ENCODE measurements at regions not wholly inside any gene's neighbourhood (a gene's known extent, or its start where the extent isn't known, plus 50 kb on each side); places are given as distances from the start of the nearest gene placed in this dataset.

- Histone ChIP-seq H3K36me3 (ENCODE audit: control insufficient read depth, insufficient read depth, low read length) (no peaks in the 10 kb centered on the region), H3K4me3 (ENCODE audit: low read depth, low read length) (no peak overlapping the region), H3K27me3 (ENCODE audit: control insufficient read depth, insufficient read depth, low read length) (no peaks in the 10 kb centered on the region)
- POLR2A ChIA-PET = no interaction called here
- DNase-seq (ENCODE audit: low read depth) = no peak
- CTCF ChIA-PET = interaction anchor here (1.4 kb wide), 1 partner anchor 14 kb away, joined by 4 read pairs; no protein-coding TSS in a partner anchor
- TF ChIP-seq, protein P1, sequence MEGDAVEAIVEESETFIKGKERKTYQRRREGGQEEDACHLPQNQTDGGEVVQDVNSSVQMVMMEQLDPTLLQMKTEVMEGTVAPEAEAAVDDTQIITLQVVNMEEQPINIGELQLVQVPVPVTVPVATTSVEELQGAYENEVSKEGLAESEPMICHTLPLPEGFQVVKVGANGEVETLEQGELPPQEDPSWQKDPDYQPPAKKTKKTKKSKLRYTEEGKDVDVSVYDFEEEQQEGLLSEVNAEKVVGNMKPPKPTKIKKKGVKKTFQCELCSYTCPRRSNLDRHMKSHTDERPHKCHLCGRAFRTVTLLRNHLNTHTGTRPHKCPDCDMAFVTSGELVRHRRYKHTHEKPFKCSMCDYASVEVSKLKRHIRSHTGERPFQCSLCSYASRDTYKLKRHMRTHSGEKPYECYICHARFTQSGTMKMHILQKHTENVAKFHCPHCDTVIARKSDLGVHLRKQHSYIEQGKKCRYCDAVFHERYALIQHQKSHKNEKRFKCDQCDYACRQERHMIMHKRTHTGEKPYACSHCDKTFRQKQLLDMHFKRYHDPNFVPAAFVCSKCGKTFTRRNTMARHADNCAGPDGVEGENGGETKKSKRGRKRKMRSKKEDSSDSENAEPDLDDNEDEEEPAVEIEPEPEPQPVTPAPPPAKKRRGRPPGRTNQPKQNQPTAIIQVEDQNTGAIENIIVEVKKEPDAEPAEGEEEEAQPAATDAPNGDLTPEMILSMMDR (IDR thresholded peaks at IDR 0.05; ENCODE audit: insufficient read depth, low read depth, low read length) = no peak
These were observed 50.2 kb upstream of the SNX9 start for GRCh38 chr6:157772820-157773219.

Data from BJ (cell line).